ENCODE measurements at regions not wholly inside any gene's neighbourhood (a gene's known extent, or its start where the extent isn't known, plus 50 kb on each side); places are given as distances from the start of the nearest gene placed in this dataset.
A peak's percentile ranks its signal among the peaks of the same experiment; 100 is the strongest.
"Not testable (repeated sequence)": the region's sequence is repeated elsewhere in the genome, so short reads cannot be mapped to it uniquely, and the experiment has no call there.

DNA sequence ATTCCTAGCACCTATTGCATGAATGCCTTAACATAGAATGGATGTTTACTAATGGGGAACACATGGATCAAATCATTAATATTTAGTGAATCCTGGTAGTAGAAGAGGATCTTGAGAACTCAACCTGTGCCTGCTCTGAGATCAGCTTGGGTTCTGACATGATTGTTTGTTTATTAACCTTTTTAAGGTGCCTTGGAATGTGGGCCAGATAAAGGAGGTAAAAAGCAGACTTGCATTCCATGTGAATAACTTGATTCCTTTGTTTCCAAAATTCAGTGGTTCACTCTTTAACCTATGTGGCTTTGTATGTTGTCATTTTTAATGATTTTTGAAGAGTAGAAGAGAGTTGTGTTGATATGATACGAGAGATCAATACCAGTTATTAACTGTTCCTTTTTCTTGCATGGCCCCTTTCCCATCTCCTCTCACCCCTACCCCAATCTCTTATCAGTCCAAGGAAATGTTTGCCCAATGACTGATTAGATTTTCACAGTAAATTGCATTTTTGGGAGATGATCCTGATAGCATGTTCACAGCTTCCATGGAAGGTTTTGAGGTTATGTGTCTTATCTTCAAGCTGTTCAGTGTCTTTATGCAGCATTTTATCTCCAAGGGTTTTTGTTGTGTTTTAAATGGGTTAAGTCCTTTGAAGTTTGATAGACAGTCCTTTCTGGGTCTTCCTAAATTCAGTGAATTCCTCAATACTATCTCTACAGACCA lies 193.7 kb upstream of the FRMD6 start:
- H3K27ac ChIP-seq = no peak overlapping the region
- in situ Hi-C loops (cut with MboI; ENCODE audit: low pct_unique_long_range_greater_than_20kb in 2 of 9, low sequenced_read_pairs in 9 of 9, unreplicated experiment in 9 of 9) = no loop called here
- no peak overlapping the region for H3K4me3 ChIP-seq
- peaks cover 0 to 7% of the 10 kb centered on the region in 2 donors for H3K4me1 ChIP-seq (replicated peaks in 1 of 2)
- ATAC-seq (replicated peaks in 6 of 8) = no peak
- 80 to 100% (median 96%) methylated on average over 1 of the region's 1 CpG; no CpG with 5 or more reads in 2 of the 10 experiments for WGBS, 10 experiments

DNA sequence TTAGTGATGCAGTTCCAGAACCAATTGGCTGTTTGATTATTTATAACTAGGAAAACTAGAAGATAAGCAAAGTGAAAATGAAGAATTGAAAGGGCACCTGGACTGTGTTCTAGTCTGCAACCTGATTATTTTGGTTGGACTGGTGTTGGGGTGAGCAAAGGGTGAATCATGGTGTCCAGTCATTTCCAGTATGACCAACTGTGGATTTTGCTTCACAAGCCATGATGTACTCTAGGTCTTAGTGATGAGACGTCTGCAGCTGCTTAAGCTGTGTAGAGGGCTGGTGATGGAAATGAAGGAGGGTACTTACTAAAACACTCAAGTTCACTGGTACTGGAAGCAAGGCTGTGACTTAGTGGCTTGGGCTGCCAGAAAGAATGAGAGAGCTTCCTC lies 193.2 kb upstream of the FRMD6 start:
- 40 to 80% (median 54%) methylated on average over 1 of the region's 1 CpG; no CpG with 5 or more reads in 6 of the 10 experiments for WGBS, 10 experiments
- H3K4me3 ChIP-seq = no peak overlapping the region
- no peak overlapping the region for H3K27ac ChIP-seq
- in situ Hi-C loops (cut with MboI; ENCODE audit: low pct_unique_long_range_greater_than_20kb in 2 of 9, low sequenced_read_pairs in 9 of 9, unreplicated experiment in 9 of 9) = no loop called here
- ATAC-seq (replicated peaks in 6 of 8) = no peak
- peaks cover 0 to 7% of the 10 kb centered on the region in 2 donors for H3K4me1 ChIP-seq (replicated peaks in 1 of 2)

DNA sequence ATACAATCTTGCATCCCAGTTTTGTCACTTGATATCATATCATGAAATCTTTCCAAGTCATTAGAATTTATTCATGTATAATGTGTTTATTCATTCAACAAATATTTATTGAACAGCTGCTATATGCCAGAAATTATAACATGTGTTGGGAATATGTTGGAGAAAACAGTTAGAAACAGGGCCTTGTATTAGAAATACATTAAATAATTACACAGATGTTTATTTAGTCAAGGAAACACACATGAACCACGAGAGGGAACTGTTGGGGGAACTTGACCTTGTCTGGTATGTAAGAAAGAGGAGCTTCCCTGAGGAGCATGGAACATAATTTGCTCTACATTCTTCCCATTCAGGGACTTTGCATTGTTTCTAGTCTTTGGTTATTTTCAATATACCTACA lies 191.7 kb upstream of the FRMD6 start:
- in situ Hi-C loops (cut with MboI; ENCODE audit: low pct_unique_long_range_greater_than_20kb in 2 of 9, low sequenced_read_pairs in 9 of 9, unreplicated experiment in 9 of 9) = no loop called here
- H3K27ac ChIP-seq = no peak overlapping the region
- 0 to 64% (median 36%) methylated on average over 1 of the region's 1 CpG; no CpG with 5 or more reads in 5 of the 10 experiments for WGBS, 10 experiments
- H3K4me1 ChIP-seq (replicated peaks in 1 of 2) = no peaks in the 10 kb centered on the region
- ATAC-seq (replicated peaks in 6 of 8) = no peak
- no peak overlapping the region for H3K4me3 ChIP-seq

DNA sequence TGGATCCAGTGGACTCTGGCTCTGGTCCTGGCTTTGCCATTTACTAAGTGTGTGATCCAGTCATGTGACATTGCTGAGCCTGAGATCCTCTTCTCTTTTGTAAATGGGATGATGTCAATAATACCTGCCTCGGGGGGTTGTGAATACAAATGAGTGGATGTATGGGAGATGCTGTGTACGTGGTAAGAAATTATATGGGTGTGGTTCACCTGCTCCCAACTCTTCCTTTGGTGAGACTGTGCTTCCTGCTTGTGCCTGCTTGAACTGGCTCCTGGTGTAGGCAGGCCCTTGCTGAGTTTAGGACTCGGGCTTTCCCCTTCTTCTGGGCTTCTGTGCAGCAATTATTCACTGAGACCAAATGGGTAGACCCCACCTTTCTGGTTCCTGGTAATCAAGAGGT lies 189.5 kb upstream of the FRMD6 start:
- H3K27ac ChIP-seq = no peak overlapping the region
- WGBS, 10 experiments = 29 to 67% (median 61%) methylated on average over 1 to 3 of the region's 3 CpGs; no CpG with 5 or more reads in 2 of the 10 experiments
- peak in 1 of 8 experiments; percentile 47 for ATAC-seq (replicated peaks in 6 of 8)
- in situ Hi-C loops (cut with MboI; ENCODE audit: low pct_unique_long_range_greater_than_20kb in 2 of 9, low sequenced_read_pairs in 9 of 9, unreplicated experiment in 9 of 9) = no loop called here
- no peaks in the 10 kb centered on the region for H3K4me1 ChIP-seq (replicated peaks in 1 of 2)
- no peak overlapping the region for H3K4me3 ChIP-seq

DNA sequence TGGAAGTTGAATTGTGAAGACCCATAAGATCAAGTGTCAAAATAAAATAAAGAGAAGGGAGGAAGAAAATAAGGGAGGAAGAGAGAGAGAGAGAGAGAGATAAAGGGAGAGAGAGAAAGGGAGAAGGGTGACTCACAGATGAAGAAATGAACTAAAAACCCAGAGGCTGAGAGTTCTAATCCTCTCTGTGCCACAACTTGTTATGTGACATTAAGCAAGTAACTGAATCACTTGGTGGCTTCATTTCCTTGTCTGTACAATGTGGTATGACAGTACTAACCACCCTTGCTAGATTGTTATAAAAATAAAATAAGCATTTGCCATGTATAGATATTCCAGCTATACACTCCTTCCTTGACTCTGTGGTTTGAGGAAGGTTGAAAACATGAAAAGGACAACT lies 189.0 kb upstream of the FRMD6 start:
- in situ Hi-C loops (cut with MboI; ENCODE audit: low pct_unique_long_range_greater_than_20kb in 2 of 9, low sequenced_read_pairs in 9 of 9, unreplicated experiment in 9 of 9) = no loop called here
- no peak overlapping the region for H3K27ac ChIP-seq
- H3K4me1 ChIP-seq (replicated peaks in 1 of 2) = no peaks in the 10 kb centered on the region
- no peak for ATAC-seq (replicated peaks in 6 of 8)
- no peak overlapping the region for H3K4me3 ChIP-seq

DNA sequence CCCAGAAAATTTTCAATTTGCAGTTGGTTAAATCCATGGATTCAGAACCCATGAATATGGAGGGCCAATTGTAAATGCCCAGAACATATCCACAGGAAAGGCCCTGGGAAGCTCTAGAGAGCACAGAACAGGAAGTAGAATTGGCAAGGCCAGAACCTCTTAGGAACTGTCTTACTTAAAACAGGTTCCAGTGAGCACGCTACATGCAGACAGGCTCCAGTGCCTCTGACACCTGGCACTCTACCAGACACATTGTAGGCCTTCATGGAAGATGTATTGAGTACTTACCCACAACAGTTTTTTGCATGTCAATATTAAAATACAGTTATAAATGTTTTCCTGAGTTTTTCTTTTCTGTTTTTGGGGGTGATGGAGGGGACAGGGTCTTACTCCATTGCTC lies 188.2 kb upstream of the FRMD6 start:
- no peak overlapping the region for H3K27ac ChIP-seq
- ATAC-seq (replicated peaks in 6 of 8) = no peak
- no peaks in the 10 kb centered on the region for H3K4me1 ChIP-seq (replicated peaks in 1 of 2)
- WGBS, 10 experiments = 100% methylated on average over 1 of the region's 1 CpG; no CpG with 5 or more reads in 6 of the 10 experiments
- no peak overlapping the region for H3K4me3 ChIP-seq
- in situ Hi-C loops (cut with MboI; ENCODE audit: low pct_unique_long_range_greater_than_20kb in 2 of 9, low sequenced_read_pairs in 9 of 9, unreplicated experiment in 9 of 9) = no loop called here

DNA sequence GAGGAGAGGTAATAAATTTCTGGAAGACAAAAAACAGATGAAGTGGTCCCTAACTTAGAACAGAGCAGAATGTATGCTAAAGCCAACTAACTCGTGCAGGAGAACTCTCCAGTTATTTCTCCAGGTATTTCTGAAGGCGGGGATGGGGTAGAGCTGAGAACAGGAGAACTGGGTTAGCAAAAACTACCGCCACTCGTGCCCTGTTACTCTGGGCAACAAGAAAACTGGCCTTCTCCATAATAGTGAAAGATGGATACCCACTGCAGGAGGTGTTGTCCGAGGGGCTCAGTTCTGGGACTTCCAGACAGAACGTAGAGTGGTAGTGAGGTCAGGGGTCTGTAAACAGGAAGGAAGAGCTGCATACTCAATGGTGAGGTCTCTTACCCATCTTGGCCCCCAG lies 187.3 kb upstream of the FRMD6 start:
- Histone ChIP-seq H3K4me3 (no peak overlapping the region), H3K4me1 (replicated peaks in 1 of 2) (no peaks in the 10 kb centered on the region), H3K27ac (no peak overlapping the region)
- in situ Hi-C loops (cut with MboI; ENCODE audit: low pct_unique_long_range_greater_than_20kb in 2 of 9, low sequenced_read_pairs in 9 of 9, unreplicated experiment in 9 of 9) = no loop called here
- no peak for ATAC-seq (replicated peaks in 6 of 8)
- WGBS, 10 experiments = 40 to 87% (median 78%) methylated on average over 1 to 6 of the region's 6 CpGs; no CpG with 5 or more reads in 2 of the 10 experiments

DNA sequence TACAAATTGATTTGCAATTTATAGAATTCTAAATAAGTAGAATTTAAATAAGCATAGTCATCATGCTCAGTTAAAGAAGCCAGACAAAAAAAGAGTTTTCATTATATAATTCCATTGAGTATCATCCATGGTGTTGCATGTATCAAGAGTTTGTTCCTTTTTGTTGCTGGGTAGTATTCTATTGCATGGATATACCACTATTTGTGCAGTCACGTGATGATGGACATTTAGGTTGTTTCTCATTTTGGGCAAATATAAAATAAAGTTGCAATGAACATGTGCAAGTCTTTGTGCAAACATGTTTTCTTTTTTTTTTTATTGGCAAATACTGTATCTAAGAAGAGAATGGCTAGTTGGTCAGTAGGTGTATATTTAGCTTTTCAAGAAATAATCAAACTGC lies 186.2 kb upstream of the FRMD6 start:
- no peak for ATAC-seq (replicated peaks in 6 of 8)
- in situ Hi-C loops (cut with MboI; ENCODE audit: low pct_unique_long_range_greater_than_20kb in 2 of 9, low sequenced_read_pairs in 9 of 9, unreplicated experiment in 9 of 9) = no loop called here
- no peaks in the 10 kb centered on the region for H3K4me1 ChIP-seq (replicated peaks in 1 of 2)
- H3K27ac ChIP-seq = no peak overlapping the region
- WGBS, 10 experiments = 67 to 100% (median 93%) methylated on average over 1 of the region's 1 CpG; no CpG with 5 or more reads in 1 of the 10 experiments
- H3K4me3 ChIP-seq = no peak overlapping the region

DNA sequence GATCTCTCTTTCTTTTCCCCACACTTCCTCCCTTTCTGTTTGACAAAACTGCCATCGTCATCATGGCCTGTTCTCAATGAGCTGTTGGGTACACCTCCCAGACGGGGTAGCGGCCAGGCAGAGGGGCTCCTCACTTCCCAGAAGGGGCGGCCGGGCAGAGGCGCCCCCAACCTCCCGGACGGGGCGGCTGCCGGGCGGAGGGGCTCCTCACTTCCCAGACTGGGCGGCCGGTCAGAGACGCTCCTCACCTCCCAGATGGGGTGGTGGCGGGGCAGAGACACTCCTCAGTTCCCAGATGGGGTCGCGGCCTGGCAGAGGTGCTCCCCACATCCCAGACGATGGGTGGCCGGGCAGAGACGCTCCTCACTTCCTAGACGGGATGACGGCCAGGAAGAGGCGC lies 184.3 kb upstream of the FRMD6 start:
- ATAC-seq (replicated peaks in 6 of 8); H3K4me1 ChIP-seq (replicated peaks in 1 of 2); H3K27ac ChIP-seq; H3K4me3 ChIP-seq; in situ Hi-C loops (cut with MboI; ENCODE audit: low pct_unique_long_range_greater_than_20kb in 2 of 9, low sequenced_read_pairs in 9 of 9, unreplicated experiment in 9 of 9): not testable (repeated sequence)
- no CpG with 5 or more reads among the region's 23 CpGs for WGBS, 10 experiments

DNA sequence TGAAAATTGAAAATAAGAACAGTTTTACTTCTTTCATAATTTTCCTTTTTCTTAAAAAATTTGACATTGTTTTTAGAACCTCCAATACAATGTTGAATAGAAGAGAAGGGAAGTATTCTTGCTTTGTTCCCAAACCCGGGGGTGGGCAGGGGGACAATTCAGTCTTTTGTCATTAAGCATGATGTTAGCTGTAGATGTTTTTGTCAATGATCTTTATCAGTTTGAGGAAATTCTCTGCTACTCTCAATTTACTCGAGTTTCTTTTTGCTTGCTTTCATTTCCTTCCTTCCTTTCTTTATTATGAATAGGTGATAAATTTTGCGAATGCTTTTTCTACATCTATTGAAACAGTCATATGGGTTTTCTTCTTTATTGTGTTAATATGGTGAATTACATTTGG lies 183.2 kb upstream of the FRMD6 start:
- ATAC-seq (replicated peaks in 6 of 8) = no peak
- H3K27ac ChIP-seq = no peak overlapping the region
- WGBS, 10 experiments = 85 to 100% (median 92%) methylated on average over 3 of the region's 3 CpGs; no CpG with 5 or more reads in 1 of the 10 experiments
- H3K4me3 ChIP-seq = no peak overlapping the region
- in situ Hi-C loops (cut with MboI; ENCODE audit: low pct_unique_long_range_greater_than_20kb in 2 of 9, low sequenced_read_pairs in 9 of 9, unreplicated experiment in 9 of 9) = no loop called here
- H3K4me1 ChIP-seq (replicated peaks in 1 of 2) = no peaks in the 10 kb centered on the region

DNA sequence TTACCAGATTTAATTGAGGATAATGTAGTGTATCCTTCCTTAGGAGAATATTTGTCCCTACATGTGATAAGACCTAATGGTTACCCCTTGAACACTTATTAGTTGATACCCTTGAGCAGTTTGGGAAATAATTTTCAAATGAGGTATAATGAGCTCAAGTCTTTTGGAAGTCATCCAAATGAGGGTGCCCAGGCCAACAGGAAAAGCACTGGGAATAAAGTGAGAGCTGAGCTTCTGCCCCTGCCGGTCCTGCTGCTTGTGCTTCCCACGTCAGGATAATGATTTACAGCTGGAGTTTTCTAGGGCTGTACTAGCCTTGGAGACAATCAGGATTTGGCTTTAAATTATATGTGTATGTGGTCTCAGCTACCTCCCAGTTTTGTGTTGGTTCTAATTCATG lies 178.8 kb upstream of the FRMD6 start:
- in situ Hi-C loops (cut with MboI; ENCODE audit: low pct_unique_long_range_greater_than_20kb in 2 of 9, low sequenced_read_pairs in 9 of 9, unreplicated experiment in 9 of 9) = no loop called here
- H3K4me3 ChIP-seq = no peak overlapping the region
- no peaks in the 10 kb centered on the region for H3K4me1 ChIP-seq (replicated peaks in 1 of 2)
- ATAC-seq (replicated peaks in 6 of 8) = no peak
- H3K27ac ChIP-seq = no peak overlapping the region
- WGBS, 10 experiments = 0 to 50% (median 31%) methylated on average over 1 to 2 of the region's 2 CpGs; no CpG with 5 or more reads in 4 of the 10 experiments

DNA sequence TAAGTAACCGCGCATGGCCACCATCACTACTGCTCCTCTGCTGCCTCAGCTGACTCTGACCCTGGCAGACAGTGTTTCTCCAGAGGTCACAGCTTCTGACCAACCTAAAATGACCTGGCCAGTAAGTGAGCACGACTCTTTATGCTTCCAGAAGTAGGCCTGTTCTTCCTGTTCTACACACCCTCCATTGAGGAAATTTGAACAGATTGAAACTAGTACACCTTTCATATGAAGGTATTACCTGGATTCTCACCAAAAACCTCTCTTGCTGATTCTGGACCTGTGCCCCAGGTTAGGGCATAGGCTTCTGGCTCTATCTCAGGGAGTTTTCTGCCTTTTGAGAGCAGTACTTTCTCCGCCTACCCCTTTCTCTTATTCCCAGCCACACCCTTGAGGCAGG lies 178.4 kb upstream of the FRMD6 start:
- no peak for ATAC-seq (replicated peaks in 6 of 8)
- H3K4me3 ChIP-seq = no peak overlapping the region
- 83 to 100% (median 93%) methylated on average over 1 to 4 of the region's 4 CpGs for WGBS, 10 experiments
- in situ Hi-C loops (cut with MboI; ENCODE audit: low pct_unique_long_range_greater_than_20kb in 2 of 9, low sequenced_read_pairs in 9 of 9, unreplicated experiment in 9 of 9) = no loop called here
- no peaks in the 10 kb centered on the region for H3K4me1 ChIP-seq (replicated peaks in 1 of 2)
- H3K27ac ChIP-seq = no peak overlapping the region

DNA sequence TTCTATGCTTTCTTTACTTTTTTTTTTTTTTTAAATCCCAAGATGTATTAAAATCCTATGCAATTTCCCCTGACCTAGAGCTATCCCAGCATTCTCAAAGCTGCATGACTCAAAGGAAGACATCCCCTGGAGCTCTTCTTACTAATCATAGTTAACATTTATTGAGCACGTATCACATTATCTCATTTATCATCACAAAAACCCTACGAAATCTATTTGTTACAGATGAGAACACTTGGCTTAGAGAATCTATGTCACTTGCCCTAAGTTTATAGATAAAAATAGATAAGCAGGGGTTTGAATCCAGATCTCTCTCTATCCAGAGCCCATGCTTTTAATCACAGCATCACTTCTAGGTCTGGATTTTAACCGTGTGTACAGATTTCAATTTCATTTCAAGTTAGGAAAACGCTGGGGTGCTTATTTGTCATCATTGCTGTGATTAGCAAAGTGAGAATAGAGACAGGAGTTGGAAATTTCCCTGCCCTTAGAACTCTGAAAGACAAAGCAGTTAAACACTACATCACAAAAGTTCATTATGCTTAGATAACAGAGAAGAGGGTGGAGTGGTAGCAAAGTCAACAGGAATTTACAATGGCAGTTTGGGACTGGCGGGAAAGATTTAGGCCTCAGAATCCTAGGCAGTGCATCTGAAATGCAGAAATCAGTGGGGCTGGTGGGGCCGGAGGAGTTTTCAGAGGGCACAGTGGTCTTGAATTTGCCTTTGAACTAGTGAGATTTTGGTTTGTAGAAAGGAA lies 177.7 kb upstream of the FRMD6 start:
- no peak for ATAC-seq (replicated peaks in 6 of 8)
- WGBS, 10 experiments = 39 to 100% (median 66%) methylated on average over 1 to 6 of the region's 6 CpGs

DNA sequence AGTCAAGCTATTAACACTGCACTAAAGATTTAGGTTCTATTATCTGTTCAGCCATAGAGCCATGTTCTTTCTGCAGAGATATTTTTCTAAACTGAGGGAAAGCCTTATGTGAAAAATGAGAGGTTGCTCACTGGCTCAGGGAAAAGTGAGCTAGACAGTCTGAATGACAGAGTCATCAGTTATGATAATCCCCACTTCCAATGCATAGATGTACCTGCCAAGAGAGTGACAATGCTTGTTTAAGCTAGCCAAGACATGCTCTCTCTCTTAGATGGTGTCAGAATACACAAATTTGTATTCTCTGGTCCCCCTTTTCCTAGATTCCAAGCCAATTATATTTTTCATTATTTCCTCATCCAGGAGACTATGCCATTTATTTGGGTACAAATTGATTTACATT lies 176.9 kb upstream of the FRMD6 start:
- ATAC-seq (replicated peaks in 6 of 8) = no peak
- in situ Hi-C loops (cut with MboI; ENCODE audit: low pct_unique_long_range_greater_than_20kb in 2 of 9, low sequenced_read_pairs in 9 of 9, unreplicated experiment in 9 of 9) = no loop called here
- Histone ChIP-seq H3K27ac (no peak overlapping the region), H3K4me1 (replicated peaks in 1 of 2) (no peaks in the 10 kb centered on the region), H3K4me3 (no peak overlapping the region)

More for the DNA sequence above, 177.7 kb upstream of the FRMD6 start:
- no peaks in the 10 kb centered on the region for H3K4me1 ChIP-seq (replicated peaks in 1 of 2)
- in situ Hi-C loops (cut with MboI; ENCODE audit: low pct_unique_long_range_greater_than_20kb in 2 of 9, low sequenced_read_pairs in 9 of 9, unreplicated experiment in 9 of 9) = no loop called here
- H3K4me3 ChIP-seq = no peak overlapping the region
- no peak overlapping the region for H3K27ac ChIP-seq
